ENCODE measurements at regions not wholly inside any gene's neighbourhood (a gene's known extent, or its start where the extent isn't known, plus 50 kb on each side); places are given as distances from the start of the nearest gene placed in this dataset.

DNA sequence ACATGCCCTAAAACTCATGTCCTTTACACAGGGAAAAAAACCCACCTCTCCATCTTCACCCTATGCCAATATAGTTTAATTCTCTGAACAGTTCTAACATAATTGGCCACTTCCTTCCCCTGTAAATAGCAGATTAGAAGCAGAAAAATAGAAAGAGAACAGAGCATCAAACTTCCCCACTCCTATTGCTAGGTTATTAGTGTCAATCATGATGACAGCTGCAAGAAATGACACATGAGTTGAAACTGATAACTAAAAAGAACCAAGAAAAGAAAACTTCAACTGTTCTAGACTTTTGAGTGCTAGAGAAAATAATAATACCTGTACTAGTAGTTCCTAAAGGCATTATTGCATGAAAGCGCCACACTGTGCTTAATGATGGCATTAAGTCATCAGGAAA lies 284.5 kb upstream of the TRPC5 start:
- DNase-seq = no peak
- Histone ChIP-seq H3K79me2 (ENCODE audit: low read length) (no peaks in the 10 kb centered on the region), H2AFZ (ENCODE audit: low read length) (no peak overlapping the region), H3K27ac (ENCODE audit: low read length) (no peak overlapping the region), H3K4me3 (ENCODE audit: low read length) (no peak overlapping the region), H4K20me1 (ENCODE audit: insufficient read depth, low read length) (no peaks in the 10 kb centered on the region), H3K9ac (ENCODE audit: low read length) (no peak overlapping the region), H3K9me3 (replicated peaks; ENCODE audit: insufficient read depth, low read length) (no peaks in the 10 kb centered on the region), H3K27me3 (replicated peaks; ENCODE audit: insufficient read depth, low read length) (no peaks in the 10 kb centered on the region), H3K4me2 (ENCODE audit: low read depth, low read length) (no peak overlapping the region), H3F3A (ENCODE audit: insufficient read depth, low read length) (no peaks in the 10 kb centered on the region), H3K9me2 (replicated peaks; ENCODE audit: insufficient read depth, low read length) (no peaks in the 10 kb centered on the region), H3K4me1 (ENCODE audit: low read length) (no peaks in the 10 kb centered on the region), H3K36me3 (replicated peaks; ENCODE audit: insufficient read depth, low read length) (no peaks in the 10 kb centered on the region)
- TF ChIP-seq, protein P1, sequence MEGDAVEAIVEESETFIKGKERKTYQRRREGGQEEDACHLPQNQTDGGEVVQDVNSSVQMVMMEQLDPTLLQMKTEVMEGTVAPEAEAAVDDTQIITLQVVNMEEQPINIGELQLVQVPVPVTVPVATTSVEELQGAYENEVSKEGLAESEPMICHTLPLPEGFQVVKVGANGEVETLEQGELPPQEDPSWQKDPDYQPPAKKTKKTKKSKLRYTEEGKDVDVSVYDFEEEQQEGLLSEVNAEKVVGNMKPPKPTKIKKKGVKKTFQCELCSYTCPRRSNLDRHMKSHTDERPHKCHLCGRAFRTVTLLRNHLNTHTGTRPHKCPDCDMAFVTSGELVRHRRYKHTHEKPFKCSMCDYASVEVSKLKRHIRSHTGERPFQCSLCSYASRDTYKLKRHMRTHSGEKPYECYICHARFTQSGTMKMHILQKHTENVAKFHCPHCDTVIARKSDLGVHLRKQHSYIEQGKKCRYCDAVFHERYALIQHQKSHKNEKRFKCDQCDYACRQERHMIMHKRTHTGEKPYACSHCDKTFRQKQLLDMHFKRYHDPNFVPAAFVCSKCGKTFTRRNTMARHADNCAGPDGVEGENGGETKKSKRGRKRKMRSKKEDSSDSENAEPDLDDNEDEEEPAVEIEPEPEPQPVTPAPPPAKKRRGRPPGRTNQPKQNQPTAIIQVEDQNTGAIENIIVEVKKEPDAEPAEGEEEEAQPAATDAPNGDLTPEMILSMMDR (IDR thresholded peaks at IDR 0.05; ENCODE audit: low read length) = no peak
- TF ChIP-seq EZH2phosphoT487 (IDR thresholded peaks at IDR 0.05; ENCODE audit: low read length) = no peak
- TF ChIP-seq EZH2 (optimal IDR thresholded peaks at IDR 0.05; ENCODE audit: low read depth, low read length) = no peak

DNA sequence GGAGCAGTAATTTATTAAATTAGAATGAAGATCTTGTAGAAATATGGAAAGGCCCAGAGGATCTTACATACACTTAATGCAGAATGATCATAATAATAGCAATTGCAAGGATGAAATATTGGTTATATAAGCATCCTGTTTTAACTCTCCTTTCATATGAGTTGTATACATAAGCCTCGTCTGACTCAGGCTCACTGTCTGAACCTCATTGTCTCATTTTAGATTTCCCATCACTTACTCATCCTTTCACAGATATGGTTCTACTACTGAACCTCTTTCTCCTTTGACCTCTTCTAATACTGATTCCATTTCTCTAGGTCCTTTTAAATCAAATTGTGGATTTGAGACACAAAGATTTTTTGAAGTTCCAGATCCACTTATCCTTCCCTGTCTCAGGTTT lies 277.3 kb upstream of the TRPC5 start:
- no peak overlapping the region for H3K9ac ChIP-seq (ENCODE audit: low read length)
- H3K27me3 ChIP-seq (replicated peaks; ENCODE audit: insufficient read depth, low read length) = no peaks in the 10 kb centered on the region
- H3K36me3 ChIP-seq (replicated peaks; ENCODE audit: insufficient read depth, low read length) = no peaks in the 10 kb centered on the region
- no peaks in the 10 kb centered on the region for H3K4me1 ChIP-seq (ENCODE audit: low read length)
- H3K4me3 ChIP-seq (ENCODE audit: low read length) = no peak overlapping the region
- no peaks in the 10 kb centered on the region for H4K20me1 ChIP-seq (ENCODE audit: insufficient read depth, low read length)
- H3K79me2 ChIP-seq (ENCODE audit: low read length) = no peaks in the 10 kb centered on the region
- TF ChIP-seq, protein P1 (IDR thresholded peaks at IDR 0.05; ENCODE audit: low read length) = no peak
- TF ChIP-seq EZH2phosphoT487 (IDR thresholded peaks at IDR 0.05; ENCODE audit: low read length) = no peak
- H3K9me3 ChIP-seq (replicated peaks; ENCODE audit: insufficient read depth, low read length) = no peaks in the 10 kb centered on the region
- H3K27ac ChIP-seq (ENCODE audit: low read length) = no peak overlapping the region
- H3K4me2 ChIP-seq (ENCODE audit: low read depth, low read length) = no peak overlapping the region
- H3F3A ChIP-seq (ENCODE audit: insufficient read depth, low read length) = no peaks in the 10 kb centered on the region
- H2AFZ ChIP-seq (ENCODE audit: low read length) = no peak overlapping the region
- no peak for DNase-seq
- H3K9me2 ChIP-seq (replicated peaks; ENCODE audit: insufficient read depth, low read length) = no peaks in the 10 kb centered on the region

DNA sequence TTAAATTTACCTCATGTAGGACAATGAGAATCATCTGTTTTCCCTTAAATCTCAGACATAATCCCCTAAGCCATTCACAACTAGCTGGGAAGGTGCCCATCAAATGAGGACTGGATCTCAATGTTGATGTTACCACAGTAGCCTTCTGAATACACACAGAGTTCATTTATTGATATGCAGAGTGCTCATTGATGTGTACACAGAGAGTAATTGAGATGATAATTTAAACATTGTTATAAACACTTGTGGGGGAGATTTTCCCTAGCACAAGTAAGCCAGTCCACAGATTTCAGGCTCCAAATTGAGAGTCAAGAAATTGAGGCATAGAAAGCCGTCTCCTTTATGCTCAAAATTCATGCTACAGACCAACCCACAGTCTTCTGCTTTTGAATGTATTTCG lies 273.4 kb upstream of the TRPC5 start:
- H3K27ac ChIP-seq (ENCODE audit: low read length) = no peak overlapping the region
- no peak overlapping the region for H3K4me3 ChIP-seq (ENCODE audit: low read length)
- no peak for DNase-seq
- TF ChIP-seq EZH2phosphoT487 (IDR thresholded peaks at IDR 0.05; ENCODE audit: low read length) (no peak), EZH2 (optimal IDR thresholded peaks at IDR 0.05; ENCODE audit: low read depth, low read length) (no peak)
- TF ChIP-seq, protein P1 (IDR thresholded peaks at IDR 0.05; ENCODE audit: low read length) = no peak
- H3K36me3 ChIP-seq (replicated peaks; ENCODE audit: insufficient read depth, low read length) = no peaks in the 10 kb centered on the region
- no peaks in the 10 kb centered on the region for H3K9me3 ChIP-seq (replicated peaks; ENCODE audit: insufficient read depth, low read length)
- no peaks in the 10 kb centered on the region for H3K4me1 ChIP-seq (ENCODE audit: low read length)
- H3K79me2 ChIP-seq (ENCODE audit: low read length) = no peaks in the 10 kb centered on the region
- no peaks in the 10 kb centered on the region for H4K20me1 ChIP-seq (ENCODE audit: insufficient read depth, low read length)
- H3K4me2 ChIP-seq (ENCODE audit: low read depth, low read length) = no peak overlapping the region
- H2AFZ ChIP-seq (ENCODE audit: low read length) = no peak overlapping the region
- no peaks in the 10 kb centered on the region for H3K9me2 ChIP-seq (replicated peaks; ENCODE audit: insufficient read depth, low read length)
- no peak overlapping the region for H3K9ac ChIP-seq (ENCODE audit: low read length)
- H3K27me3 ChIP-seq (replicated peaks; ENCODE audit: insufficient read depth, low read length) = no peaks in the 10 kb centered on the region
- no peaks in the 10 kb centered on the region for H3F3A ChIP-seq (ENCODE audit: insufficient read depth, low read length)
